ENCODE measurements at regions not wholly inside any gene's neighbourhood (a gene's known extent, or its start where the extent isn't known, plus 50 kb on each side); places are given as distances from the start of the nearest gene placed in this dataset.

DNA sequence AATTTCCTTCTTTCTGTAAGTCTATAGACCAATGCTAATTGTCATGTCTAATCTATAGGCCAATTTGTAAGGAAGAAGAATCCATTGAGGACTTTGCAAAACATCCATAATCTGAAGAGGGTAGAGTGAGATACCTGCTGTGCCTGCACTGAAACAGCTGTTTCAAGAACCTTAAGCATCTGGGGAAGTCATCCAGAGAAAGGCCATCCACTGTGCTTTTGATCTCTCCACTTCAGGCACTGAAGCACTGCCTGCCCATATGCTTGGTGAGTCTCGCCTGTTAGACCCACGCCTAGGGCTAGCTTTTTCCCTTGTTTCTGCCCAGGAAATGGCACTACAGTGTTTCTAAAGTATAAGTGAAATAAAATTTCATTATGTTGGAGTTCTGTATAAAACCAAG, 921.8 kb upstream of the EPHA7 start:
- H3K36me3 ChIP-seq (ENCODE audit: control insufficient read depth, insufficient read depth, low read length), result no peaks in the 10 kb centered on the region
- H3K27me3 ChIP-seq (ENCODE audit: control insufficient read depth, insufficient read depth, low read length), result no peaks in the 10 kb centered on the region
- no peak for DNase-seq (ENCODE audit: low read depth)
- CTCF ChIA-PET, result no interaction called here
- POLR2A ChIA-PET, result no interaction called here
- no peak overlapping the region for H3K4me3 ChIP-seq (ENCODE audit: low read depth, low read length)
- no peak for TF ChIP-seq CTCF (IDR thresholded peaks at IDR 0.05; ENCODE audit: insufficient read depth, low read depth, low read length)

GRCh38 chr6:94323853-94324252, 904.5 kb upstream of the EPHA7 start:
- CTCF ChIA-PET, result no interaction called here
- no peak for DNase-seq (ENCODE audit: low read depth)
- TF ChIP-seq CTCF (IDR thresholded peaks at IDR 0.05; ENCODE audit: insufficient read depth, low read depth, low read length), result no peak
- no peaks in the 10 kb centered on the region for H3K36me3 ChIP-seq (ENCODE audit: control insufficient read depth, insufficient read depth, low read length)
- POLR2A ChIA-PET, result no interaction called here
- H3K4me3 ChIP-seq (ENCODE audit: low read depth, low read length), result no peak overlapping the region
- H3K27me3 ChIP-seq (ENCODE audit: control insufficient read depth, insufficient read depth, low read length), result no peaks in the 10 kb centered on the region

GRCh38 chr6:94300424-94301144, 881.2 kb upstream of the EPHA7 start:
- POLR2A ChIA-PET, result no interaction called here
- TF ChIP-seq CTCF (IDR thresholded peaks at IDR 0.05; ENCODE audit: insufficient read depth, low read depth, low read length), result no peak
- no peaks in the 10 kb centered on the region for H3K27me3 ChIP-seq (ENCODE audit: control insufficient read depth, insufficient read depth, low read length)
- CTCF ChIA-PET, result no interaction called here
- no peak for DNase-seq (ENCODE audit: low read depth)
- no peaks in the 10 kb centered on the region for H3K36me3 ChIP-seq (ENCODE audit: control insufficient read depth, insufficient read depth, low read length)
- H3K4me3 ChIP-seq (ENCODE audit: low read depth, low read length), result no peak overlapping the region

DNA sequence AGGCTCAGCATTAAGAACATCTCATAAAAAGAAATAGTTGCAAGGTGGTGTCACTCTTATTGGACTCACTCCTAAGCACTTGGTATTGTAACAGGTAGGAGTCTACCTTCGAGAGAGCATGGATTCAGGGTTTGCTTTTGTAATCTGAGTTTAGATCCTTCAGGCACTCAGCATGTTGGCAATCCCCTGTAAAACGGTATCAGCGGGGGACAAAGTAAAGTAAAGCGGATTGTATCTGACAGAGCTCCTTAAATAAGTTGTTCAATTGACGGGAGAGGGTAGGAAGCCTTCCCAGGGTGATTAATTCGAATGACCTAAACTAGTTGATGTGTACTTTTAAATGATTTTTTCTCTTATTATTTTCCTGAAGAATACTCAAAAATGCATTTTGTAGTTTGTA, 869.8 kb upstream of the EPHA7 start:
- DNase-seq (ENCODE audit: low read depth), result no peak

DNA sequence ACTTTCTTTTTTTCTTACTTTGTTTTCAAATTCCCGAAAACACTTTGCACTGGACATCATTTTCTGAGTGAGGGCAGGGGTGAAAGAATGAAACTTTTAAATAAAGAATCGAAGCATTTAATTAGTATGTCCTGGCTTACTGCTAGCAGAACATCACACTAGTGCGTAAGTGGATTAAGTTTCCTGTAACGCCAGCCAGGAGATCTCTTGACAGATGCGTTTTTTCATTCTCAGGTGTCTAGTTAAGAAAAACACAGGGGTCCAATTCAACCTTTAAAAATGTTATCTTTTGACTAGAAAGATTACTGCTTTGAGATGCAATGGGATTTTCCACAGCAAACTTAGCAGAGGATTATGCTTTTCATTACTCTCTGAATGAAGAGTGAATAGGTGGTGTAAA, 858.8 kb upstream of the EPHA7 start:
- no peak for DNase-seq (ENCODE audit: low read depth)
- no peak for TF ChIP-seq CTCF (IDR thresholded peaks at IDR 0.05; ENCODE audit: insufficient read depth, low read depth, low read length)
- POLR2A ChIA-PET, result no interaction called here
- CTCF ChIA-PET, result no interaction called here
- no peaks in the 10 kb centered on the region for H3K36me3 ChIP-seq (ENCODE audit: control insufficient read depth, insufficient read depth, low read length)
- H3K4me3 ChIP-seq (ENCODE audit: low read depth, low read length), result no peak overlapping the region
- no peaks in the 10 kb centered on the region; the same call in 1 of the 2 replicates for H3K27me3 ChIP-seq (ENCODE audit: control insufficient read depth, insufficient read depth, low read length)

More for the DNA sequence above, 869.8 kb upstream of the EPHA7 start:
- ChIA-PET CTCF (no interaction called here), POLR2A (no interaction called here)
- Histone ChIP-seq H3K4me3 (ENCODE audit: low read depth, low read length) (no peak overlapping the region), H3K36me3 (ENCODE audit: control insufficient read depth, insufficient read depth, low read length) (no peaks in the 10 kb centered on the region), H3K27me3 (ENCODE audit: control insufficient read depth, insufficient read depth, low read length) (no peaks in the 10 kb centered on the region)
- TF ChIP-seq CTCF (IDR thresholded peaks at IDR 0.05; ENCODE audit: insufficient read depth, low read depth, low read length), result no peak

Measured in BJ (cell line).